OCI-M2 (cell line): ENCODE measurements at regions not wholly inside any gene's neighbourhood (a gene's known extent, or its start where the extent isn't known, plus 50 kb on each side); places are given as distances from the start of the nearest gene placed in this dataset.

Experiments used
- DNase-seq: peaks from one replicate; lab custom pipeline; 2025; ENCODE audit not compliant: unreplicated experiment; lab: John Stamatoyannopoulos, UW

DNA sequence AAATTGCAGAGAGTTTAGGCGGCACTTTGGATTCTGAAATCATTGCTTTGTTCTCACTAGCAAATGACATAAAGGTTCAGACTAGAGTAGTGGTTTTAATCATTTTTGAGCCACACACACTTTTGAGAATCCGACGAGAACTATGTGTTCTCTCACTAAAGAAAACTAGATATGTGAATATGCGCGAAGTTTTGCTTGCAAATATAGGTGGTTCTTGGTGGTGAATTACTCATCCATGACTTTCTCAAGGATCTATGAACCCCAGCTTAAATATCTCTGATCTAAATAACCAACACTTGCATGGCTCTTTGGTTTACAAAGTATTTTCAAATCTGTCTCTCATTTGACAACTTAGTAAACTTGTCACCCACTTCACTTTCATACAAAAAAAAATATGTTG is 54.8 kb downstream of the NOG start:
- DNase-seq = no peak

DNA sequence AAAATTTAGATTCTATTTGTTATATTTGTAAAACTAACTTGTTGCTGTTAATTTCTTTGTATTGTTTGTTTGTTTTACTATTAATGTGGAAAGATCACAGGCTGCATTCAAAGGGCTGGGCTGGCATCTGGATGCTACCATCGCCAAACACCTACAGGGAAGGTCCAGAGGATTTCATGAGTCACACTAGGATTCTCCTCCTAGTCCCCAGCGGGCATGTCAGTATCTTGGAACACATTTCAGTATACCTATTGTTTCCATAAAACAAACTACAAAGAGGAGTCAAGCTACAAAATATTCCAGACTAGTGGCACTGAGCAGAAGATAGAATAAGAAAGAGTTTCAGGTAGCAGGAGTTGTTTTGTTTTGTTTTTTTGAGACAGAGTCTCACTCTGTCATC is 55.3 kb downstream of the NOG start:
- DNase-seq = no peak

DNA sequence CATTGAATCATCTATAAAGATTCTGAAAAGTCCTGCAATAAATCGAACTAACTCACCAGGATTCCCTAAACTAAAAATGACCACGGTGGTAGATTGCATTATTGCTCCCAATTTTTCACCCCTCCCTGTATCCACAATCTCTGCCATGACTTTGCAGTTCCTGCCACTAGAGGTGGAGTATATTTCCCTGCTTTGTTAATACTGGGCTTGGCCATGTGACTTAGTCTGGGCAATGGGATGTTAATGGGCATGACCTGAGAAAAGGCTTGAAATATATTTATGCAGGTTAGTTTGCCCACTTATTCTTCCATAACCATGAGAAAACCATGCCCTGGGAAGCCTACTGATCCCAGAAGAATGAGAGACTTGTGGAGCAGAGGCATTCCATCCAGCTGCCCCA is 59.1 kb downstream of the NOG start:
- no peak for DNase-seq

DNA sequence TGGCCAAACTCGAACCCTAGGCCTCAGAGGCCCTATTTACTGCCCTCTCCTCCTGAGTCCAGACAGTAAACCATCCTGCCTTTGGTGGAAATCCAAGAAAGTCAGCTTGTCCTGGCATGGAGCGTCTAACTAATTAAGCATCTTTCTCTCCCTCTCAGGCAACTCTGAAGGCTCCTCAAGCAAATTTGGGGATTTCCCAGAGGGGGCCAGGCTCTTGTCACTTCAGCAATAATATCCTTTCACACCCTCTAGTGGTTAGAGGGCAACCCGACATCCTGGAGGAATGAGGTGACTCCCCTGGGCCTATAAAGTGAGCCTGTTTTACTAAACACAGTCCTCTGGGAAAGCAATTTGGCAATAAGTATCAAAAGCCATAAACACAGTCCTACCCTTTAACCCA is 60.4 kb downstream of the NOG start:
- no peak for DNase-seq

DNA sequence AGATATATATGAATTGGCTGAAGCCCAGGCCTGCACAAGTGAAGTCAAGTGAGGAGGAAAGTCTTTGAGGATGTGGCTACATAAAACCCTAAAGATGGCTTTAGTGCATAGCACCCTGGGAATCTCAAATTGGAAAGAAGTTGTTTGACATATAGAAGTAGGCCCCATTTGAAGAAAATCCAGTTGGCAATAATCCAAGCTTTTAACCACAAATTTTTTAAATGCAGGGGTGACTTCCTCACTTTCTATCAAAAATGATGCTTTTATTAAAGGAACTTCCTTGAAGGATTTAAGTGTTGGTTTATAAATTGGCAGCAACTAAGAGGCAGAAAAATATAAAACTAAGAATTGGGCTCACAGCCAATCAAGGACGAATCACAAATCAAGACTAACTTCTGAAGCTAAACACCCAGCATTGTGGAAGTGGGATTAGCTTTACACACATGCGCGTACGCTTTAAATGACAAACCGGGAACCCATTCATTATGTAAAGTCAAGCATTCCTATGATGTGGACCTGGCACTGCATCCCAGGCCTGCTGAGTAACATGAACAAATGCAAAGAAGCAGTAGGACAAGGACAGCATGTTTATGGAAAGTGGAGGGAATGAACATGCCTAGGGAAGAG is 63.3 kb downstream of the NOG start:
- DNase-seq = no peak

DNA sequence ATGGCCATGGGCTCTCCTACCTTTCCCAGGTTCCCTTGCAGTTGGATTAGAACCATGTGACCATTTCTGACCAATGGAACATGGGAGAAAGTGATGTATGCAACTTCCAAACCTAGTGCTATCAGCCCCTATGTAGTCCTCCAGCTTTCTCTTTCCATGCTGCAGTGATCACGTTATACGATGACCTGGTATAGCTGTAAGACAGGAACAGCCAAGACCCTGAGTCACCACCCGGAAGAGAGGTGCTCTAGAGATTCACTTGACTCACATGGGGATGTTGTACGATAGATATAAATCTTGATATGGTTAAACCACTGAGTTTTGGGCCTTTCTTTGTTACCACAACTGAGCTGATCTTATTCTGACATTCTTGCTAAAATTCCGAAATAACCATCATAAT is 65.1 kb downstream of the NOG start:
- DNase-seq = no peak

DNA sequence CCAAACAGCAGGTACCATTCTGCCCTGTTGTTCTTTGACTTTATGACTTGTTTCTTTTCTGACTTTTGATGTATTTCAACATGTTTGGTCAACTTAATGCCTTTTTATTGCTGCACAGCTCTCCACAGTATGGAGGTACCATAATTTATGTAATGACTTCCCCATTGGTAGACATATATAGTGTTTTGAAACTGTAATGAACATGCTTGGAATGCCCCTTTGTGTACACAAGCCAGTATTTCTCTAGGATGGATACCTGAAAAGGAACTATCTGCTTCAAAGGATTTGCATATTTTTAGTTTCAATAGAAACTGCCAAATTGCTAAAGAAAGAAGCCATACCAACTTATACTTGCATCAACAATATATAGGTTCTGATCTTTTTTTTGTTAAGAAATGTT is 66.1 kb downstream of the NOG start:
- no peak for DNase-seq

DNA sequence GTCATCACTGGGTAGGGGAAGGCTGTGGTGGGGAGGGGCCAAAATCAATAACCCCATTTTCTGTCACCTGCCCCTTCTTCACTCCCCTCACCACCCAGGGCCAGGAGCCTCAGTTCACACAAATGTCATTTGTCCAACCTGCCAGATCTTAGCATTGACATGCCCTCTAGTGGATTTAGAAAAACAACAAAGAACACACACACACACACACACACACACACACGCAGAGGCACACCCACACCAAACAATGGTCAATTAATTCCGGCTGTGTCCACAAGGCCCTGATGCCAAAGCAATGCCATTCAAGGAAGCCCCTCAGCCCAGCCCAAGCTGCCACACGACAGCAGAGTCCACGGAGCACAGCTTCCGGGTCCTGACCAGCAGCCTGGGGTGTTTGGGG is 68.4 kb downstream of the NOG start:
- no peak for DNase-seq

DNA sequence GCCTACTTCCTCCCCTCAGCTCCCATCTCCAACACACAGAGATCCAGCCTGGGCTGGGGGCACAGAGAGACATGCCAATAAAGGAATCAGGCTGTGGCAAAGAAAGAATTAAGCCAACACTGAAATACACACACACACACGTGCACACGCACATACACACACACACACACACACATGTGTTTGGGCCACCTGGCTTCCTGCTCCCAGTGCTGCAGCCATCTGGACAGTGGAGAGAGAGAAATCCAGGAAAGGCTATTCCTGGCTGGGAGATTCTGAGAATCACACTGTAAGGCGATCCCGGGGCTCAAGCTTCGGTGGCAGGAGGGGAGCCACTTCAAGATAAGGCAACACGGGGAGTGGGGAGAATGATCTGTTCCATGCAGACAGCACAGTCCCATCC is 72.4 kb downstream of the NOG start:
- DNase-seq = no peak

DNA sequence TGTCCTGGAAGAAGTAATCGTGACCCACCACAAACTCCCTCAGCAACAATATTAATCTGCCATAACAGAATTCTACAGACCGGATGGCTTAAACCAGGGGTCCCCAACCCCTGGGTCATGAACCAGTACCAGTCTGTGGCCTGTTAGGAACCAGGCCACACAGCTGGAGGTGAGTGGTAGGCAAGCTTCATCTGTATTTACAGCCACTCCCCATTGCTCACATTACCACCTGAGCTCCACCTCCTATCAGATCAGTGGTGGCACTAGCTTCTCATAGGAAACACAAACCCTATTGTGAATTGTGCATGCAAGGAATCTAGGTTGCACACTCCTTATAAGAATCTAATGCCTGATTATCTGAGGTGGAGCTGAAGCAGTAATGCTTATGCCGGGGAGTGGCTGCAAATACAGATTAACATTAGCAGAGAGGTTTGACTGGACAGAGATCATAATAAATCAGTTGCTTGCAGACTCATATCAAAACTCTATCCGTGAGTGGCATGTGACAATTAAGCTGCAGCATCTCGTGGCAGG is 74.5 kb downstream of the NOG start:
- no peak for DNase-seq

DNA sequence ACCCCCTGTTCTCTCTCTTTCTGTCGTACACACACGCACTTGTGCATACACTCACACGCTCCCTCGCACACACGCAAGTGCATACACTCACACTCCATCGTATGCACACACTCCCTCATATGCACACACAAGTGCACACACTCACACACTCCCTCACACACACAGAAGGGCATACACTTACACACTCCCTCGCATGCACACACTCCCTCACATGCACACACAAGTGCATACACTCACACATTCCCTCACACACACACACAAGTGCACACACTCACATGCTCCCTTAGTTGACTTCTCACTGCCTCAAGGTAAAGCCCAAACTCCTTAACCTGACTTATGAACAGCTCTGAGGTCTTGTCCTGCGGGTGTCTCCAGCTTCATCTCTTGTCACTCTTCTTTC is 78.7 kb downstream of the NOG start:
- no peak for DNase-seq

DNA sequence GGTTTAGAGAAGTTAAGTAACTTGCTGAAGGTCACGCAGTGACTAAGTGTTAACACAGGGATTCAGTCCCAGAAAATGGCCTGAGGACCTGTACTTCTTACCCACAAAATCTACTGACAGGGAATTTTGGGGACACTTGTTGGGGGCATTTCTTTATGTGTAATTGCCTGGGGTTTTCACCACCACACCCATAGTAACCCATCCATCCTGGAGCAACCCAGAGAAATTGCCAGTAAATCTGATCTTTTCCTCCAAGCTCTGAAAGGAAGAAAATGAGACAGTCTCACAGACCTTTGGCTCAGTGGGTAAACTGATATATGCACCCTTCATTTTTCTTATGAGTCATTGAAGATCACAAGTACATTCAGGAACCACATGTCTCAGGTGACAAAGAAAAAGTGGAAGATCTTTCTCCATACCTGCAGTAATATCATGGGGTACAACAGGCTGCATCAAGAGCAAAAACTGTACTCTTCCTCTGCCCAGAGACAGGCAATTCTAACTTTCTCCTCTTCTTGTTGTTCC is 81.0 kb downstream of the NOG start:
- DNase-seq = no peak

DNA sequence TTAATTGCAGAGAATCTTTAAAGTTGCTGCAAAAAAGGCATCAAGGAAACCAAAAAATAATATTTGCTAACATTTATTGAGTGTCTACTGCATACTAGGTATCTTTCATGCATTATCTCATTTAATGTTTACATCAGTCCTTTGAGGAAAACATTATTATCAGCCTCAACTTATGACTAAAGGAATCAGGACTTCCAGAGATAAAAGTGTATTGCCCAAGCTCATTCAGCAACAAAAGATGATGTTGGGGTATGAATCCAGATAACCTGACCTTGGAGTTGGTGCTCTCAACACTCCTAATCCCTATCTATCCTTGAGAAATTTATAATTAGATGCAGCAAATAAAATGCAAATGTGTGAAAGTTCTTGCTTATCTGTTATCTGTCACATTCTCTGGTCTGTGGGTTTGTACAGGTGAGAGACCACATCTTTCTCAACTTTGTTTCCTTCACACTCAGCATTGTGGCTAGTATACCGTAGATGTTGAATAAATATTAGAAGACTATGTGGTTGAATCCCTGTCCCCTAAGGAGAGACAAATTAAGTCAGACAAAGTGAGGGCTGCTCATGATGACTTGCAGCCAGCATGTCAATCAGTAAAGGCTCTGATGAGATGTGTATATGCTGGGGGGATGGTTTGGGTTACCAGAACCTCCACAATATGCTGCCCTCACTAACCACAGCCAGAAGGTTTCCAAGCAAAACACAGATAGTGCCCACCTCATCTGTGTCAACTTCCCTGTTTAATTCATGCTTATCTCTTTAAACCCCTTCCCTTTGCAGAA is 82.6 kb downstream of the NOG start:
- no peak for DNase-seq

DNA sequence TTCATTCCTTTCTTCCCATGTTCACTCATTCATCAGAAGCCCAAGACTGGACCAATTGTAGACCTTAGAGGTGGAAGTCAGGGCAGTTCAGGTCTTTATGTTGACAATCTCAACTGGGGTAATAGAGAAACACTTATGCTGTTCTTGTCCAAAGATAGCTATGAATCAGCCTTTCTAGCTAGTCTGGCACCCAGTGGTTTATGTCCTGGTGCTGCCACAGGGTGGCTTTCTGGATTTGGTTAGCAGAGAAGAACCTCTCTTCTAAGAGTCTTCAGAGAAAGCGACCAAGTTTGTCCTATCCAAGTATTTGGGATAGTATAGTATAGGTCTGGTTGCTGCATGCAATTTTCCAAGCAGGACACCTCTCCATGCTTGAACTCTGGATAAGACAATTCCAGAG is 83.3 kb downstream of the NOG start:
- no peak for DNase-seq

DNA sequence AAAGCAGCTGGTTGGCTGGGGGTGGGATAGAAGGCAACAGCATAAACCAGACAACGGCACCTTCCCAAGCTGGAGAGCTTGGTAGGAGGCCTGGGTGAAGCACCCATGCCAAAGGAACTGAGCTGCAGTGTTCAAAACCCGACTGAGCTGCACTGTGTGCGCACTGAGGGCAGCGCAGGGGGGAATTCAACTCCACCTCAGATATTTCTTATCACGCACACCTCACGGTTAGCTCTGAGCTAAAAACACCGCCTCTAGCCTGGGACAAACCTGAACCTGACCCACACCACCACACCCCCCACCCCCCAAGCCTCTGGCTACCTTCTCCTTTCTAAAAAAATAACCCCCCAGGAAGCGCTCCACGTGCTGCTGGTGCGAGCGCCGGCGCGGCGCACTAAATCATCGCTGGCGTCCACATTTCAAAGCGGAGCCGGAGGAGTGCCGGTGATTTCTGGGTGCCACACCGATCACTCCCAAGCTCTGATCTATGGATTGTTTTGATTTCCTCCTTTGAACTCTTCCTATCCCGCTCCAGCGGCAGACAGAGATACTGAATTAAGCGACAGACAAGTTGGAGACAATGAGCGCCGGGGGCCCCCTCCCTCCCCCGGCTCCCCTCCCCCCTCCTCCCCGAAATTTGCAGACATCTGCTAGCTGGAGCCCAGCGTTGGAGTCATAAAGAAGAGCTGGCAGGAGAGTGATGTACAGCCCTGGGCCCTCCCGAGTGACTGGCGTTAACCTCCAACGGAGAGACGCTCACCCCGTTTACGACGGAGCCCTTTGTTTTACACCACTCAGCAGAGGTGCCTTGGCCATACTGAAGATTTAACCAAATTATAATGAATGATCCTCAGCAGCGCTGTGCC is 85.0 kb downstream of the NOG start:
- DNase-seq = no peak

DNA sequence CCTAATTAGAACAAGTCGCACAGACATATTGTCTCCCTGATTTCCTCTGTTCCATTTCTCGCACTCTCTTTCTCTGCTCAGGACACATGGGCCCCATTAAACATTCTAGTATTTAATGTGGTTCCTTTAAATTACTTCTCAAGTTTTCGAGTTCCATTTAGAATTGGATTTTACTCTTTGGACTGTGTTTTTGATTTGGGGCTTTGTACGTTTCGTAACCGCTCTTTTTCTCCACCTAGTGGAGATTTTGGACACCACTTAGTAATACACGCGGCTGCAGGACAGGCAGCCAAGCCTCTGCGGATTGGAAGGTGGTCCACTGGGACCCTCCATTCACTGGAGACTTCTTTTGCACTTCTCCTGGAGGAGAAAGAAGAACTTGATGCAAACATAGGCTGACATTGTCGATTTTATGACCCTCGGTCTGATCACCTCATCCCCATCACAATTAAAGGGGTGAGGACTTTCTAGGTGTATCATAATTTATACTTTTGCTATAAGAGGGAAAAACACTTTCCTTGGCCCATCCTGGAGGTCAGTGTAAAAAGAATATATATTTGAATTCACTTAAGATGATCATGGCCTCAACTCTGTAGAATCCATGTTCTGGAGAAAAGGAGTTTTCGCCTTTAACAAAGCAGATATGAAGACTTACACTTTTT is 85.7 kb downstream of the NOG start:
- DNase-seq = no peak

DNA sequence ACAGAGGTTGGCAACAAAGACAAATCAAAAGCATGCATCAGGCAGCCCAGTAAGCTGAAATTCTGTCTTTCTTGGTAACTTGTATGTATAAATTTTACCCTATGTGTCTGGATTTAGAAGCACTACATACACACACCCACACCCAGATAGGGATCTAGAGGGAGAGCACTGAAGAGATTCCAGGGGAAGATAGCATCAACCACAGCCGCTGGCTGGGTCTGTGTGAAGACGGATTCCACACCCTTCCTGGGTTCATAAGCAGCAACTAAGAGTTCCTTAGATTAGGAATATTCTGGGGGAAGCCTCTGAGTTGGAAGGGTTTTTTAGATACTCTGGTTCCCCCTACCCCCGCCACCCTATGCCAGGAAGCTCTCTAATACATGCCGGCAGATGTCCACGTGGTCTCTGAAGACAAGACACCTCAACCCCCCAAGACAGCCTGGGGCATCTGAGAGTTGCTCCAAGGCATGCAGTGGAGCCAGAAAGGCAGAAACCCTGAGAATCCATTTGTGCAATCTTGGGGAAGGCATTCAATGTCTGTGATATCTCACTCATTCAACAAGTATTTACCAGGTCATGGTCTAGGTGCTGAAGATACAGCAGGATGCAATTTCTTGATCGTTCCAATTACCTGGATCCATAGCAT is 86.4 kb downstream of the NOG start:
- no peak for DNase-seq

DNA sequence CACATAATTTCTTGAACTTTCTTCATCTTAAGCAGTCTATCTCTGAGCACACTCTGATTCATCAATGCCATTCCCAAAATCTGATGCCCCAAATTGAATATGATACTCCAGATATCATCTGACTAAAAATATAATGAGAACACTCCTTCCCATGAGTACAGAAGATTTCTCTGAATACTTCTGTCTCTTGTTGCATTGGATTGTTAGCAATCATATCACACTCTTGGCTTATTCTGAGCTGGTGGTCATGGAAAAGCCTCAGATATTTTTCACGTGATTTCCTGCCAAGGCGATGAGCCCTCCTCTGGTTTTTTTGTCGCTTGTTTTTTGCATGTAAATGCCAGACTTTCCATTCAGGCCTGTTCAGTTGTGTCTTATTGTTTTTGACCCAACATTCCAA is 87.2 kb downstream of the NOG start:
- DNase-seq = no peak

DNA sequence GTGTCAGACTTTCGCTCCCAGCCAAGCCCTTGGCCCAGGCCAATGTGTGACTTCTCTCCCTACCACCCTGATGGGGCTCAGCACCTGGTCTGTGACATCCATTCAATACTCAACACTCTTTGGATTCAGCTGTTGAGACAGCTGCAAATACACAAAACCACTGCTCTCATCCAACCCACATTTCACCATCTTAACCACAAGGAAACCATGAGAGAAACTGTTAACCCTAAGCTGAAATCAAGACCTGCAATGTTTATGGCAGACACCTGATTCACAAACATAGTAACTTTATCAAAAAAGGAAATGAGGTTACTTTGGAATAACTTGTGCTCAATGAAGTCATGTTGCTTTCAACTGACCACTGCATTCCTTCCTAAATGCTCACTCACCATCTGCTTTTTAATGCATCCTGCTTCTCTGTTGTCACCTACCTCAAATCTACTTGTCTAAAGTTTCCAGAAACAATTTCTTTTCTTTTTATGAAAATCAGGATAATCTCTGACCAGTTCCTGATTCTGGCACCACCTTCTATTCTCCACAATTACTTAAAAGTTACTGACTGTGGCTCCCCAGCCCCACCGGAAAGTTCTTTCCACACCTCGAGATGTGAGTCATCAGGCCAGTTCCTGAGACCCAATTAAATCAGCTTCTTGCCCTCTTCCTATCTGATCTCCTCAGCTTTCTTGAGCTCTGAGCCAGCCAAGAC is 88.2 kb downstream of the NOG start:
- no peak for DNase-seq

DNA sequence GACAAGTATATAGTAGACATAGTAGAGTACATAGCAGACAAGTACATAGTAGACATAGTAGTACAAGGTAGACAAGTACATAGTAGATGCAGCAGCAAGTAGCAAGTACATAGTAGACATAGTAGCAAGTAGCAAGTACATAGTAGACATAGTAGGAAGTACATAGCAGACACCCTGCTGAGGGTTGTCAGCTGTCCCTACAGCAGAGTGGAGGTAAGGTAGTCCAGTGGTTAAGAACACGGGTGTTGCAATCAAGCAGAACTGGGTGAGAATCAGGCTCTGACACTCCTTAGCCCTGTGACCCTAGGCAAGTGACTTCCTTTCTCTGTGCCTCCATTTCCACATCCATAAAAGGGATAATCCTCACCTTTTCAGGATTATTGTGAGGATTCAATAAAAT is 94.7 kb downstream of the NOG start:
- DNase-seq = no peak
